ENCODE measurements at regions not wholly inside any gene's neighbourhood (a gene's known extent, or its start where the extent isn't known, plus 50 kb on each side); places are given as distances from the start of the nearest gene placed in this dataset.

- intact Hi-C loops (cut with micrococcal nuclease): no loop called here
- Histone ChIP-seq H3K9ac (ENCODE audit: low read length) (no peak overlapping the region), H3K4me3 (ENCODE audit: low read length) (no peak overlapping the region), H3K36me3 (ENCODE audit: low read depth, low read length) (no peaks in the 10 kb centered on the region), H2AFZ (ENCODE audit: low read length) (no peak overlapping the region), H3K27ac (ENCODE audit: low read length) (no peak overlapping the region), H4K20me1 (ENCODE audit: low read length) (no peaks in the 10 kb centered on the region), H3K4me2 (ENCODE audit: low read length) (no peak overlapping the region), H3K4me1 (ENCODE audit: insufficient read depth, low read length) (no peaks in the 10 kb centered on the region), H3K27me3 (ENCODE audit: low read length) (no peaks in the 10 kb centered on the region), H3K9me3 (ENCODE audit: low read length) (peaks cover 47% of the 10 kb centered on the region), H3F3A (ENCODE audit: low read length, unreplicated experiment) (no peaks in the 10 kb centered on the region), H3K79me2 (ENCODE audit: low read length) (no peaks in the 10 kb centered on the region), H3K9me2 (replicated peaks; ENCODE audit: low read length) (no peaks in the 10 kb centered on the region)
- ATAC-seq (no peak), DNase-seq (no peak)
- TF ChIP-seq EZH2phosphoT487 (IDR thresholded peaks at IDR 0.05; ENCODE audit: borderline replicate concordance, low read length) (no peak), CTCF (conservative IDR thresholded peaks at IDR 0.05; ENCODE audit: low read depth, low read length) (no peak), EZH2 (IDR thresholded peaks at IDR 0.05; ENCODE audit: low read length, unreplicated experiment) (no peak)
- POLR2A ChIA-PET (ENCODE audit: unreplicated experiment): no interaction called here
- BruUV-seq (replicated peaks): no TSS peak
- CTCF ChIA-PET: no interaction called here
Observed at GRCh38 chr3:118504906-118505305, 529.7 kb downstream of the IGSF11 start.

- TF ChIP-seq CTCF (conservative IDR thresholded peaks at IDR 0.05; ENCODE audit: low read depth, low read length): no peak
- no peak for TF ChIP-seq EZH2 (IDR thresholded peaks at IDR 0.05; ENCODE audit: low read length, unreplicated experiment)
- no peak for TF ChIP-seq EZH2phosphoT487 (IDR thresholded peaks at IDR 0.05; ENCODE audit: borderline replicate concordance, low read length)
- no TSS peak for BruUV-seq (replicated peaks)
- no peak overlapping the region for H3K9ac ChIP-seq (ENCODE audit: low read length)
- no peak overlapping the region for H3K4me2 ChIP-seq (ENCODE audit: low read length)
- ChIA-PET POLR2A (ENCODE audit: unreplicated experiment) (no interaction called here), CTCF (no interaction called here)
- H3K9me2 ChIP-seq (replicated peaks; ENCODE audit: low read length): no peaks in the 10 kb centered on the region
- intact Hi-C loops (cut with micrococcal nuclease): no loop called here
- no peaks in the 10 kb centered on the region for H3K4me1 ChIP-seq (ENCODE audit: insufficient read depth, low read length)
- H4K20me1 ChIP-seq (ENCODE audit: low read length): no peaks in the 10 kb centered on the region
- no peak overlapping the region for H3K27ac ChIP-seq (ENCODE audit: low read length)
- no peaks in the 10 kb centered on the region for H3F3A ChIP-seq (ENCODE audit: low read length, unreplicated experiment)
- H2AFZ ChIP-seq (ENCODE audit: low read length): no peak overlapping the region
- H3K4me3 ChIP-seq (ENCODE audit: low read length): no peak overlapping the region
- peaks cover 45% of the 10 kb centered on the region for H3K9me3 ChIP-seq (ENCODE audit: low read length)
- no peaks in the 10 kb centered on the region for H3K36me3 ChIP-seq (ENCODE audit: low read depth, low read length)
- no peak for DNase-seq
- ATAC-seq: no peak
- H3K27me3 ChIP-seq (ENCODE audit: low read length): no peaks in the 10 kb centered on the region
- H3K79me2 ChIP-seq (ENCODE audit: low read length): no peaks in the 10 kb centered on the region
Observed at GRCh38 chr3:118505784-118506183, 528.9 kb downstream of the IGSF11 start.

GRCh38 chr3:118511402-118511801 lies 523.2 kb downstream of the IGSF11 start:
- TF ChIP-seq EZH2 (IDR thresholded peaks at IDR 0.05; ENCODE audit: low read length, unreplicated experiment): no peak
- no peak for TF ChIP-seq EZH2phosphoT487 (IDR thresholded peaks at IDR 0.05; ENCODE audit: borderline replicate concordance, low read length)
- TF ChIP-seq CTCF (conservative IDR thresholded peaks at IDR 0.05; ENCODE audit: low read depth, low read length): no peak
- Histone ChIP-seq H3K27ac (ENCODE audit: low read length) (no peak overlapping the region), H3K9me2 (replicated peaks; ENCODE audit: low read length) (no peaks in the 10 kb centered on the region), H3K9ac (ENCODE audit: low read length) (no peak overlapping the region), H3K79me2 (ENCODE audit: low read length) (no peaks in the 10 kb centered on the region), H3K4me1 (ENCODE audit: insufficient read depth, low read length) (no peaks in the 10 kb centered on the region), H2AFZ (ENCODE audit: low read length) (no peak overlapping the region), H4K20me1 (ENCODE audit: low read length) (no peaks in the 10 kb centered on the region), H3K27me3 (ENCODE audit: low read length) (no peaks in the 10 kb centered on the region), H3F3A (ENCODE audit: low read length, unreplicated experiment) (no peaks in the 10 kb centered on the region), H3K4me2 (ENCODE audit: low read length) (no peak overlapping the region), H3K4me3 (ENCODE audit: low read length) (no peak overlapping the region), H3K36me3 (ENCODE audit: low read depth, low read length) (no peaks in the 10 kb centered on the region), H3K9me3 (ENCODE audit: low read length) (peaks cover 43% of the 10 kb centered on the region; the same call in 1 of the 2 replicates)
- BruUV-seq (replicated peaks): no TSS peak
- ChIA-PET POLR2A (ENCODE audit: unreplicated experiment) (no interaction called here), CTCF (no interaction called here)
- intact Hi-C loops (cut with micrococcal nuclease): no loop called here
- ATAC-seq (no peak), DNase-seq (no peak)

Data from PC-3 (cell line).